Adrenal gland (tissue), 9 donors: ENCODE measurements at regions not wholly inside any gene's neighbourhood (a gene's known extent, or its start where the extent isn't known, plus 50 kb on each side); places are given as distances from the start of the nearest gene placed in this dataset.

Experiments
- DNase-seq, 7 donors: peaks; one replicate each; pipeline ENCODE4 v3.0.0-alpha.2; 2019 to 2020
- H3K27ac ChIP-seq, 5 donors: fragments of 200-600 bp; sonication (generic) in 4 of 5; 1 replicate in 3 of 5; 2 replicates in 2 of 5; pipeline versions ENCODE4 v1.5.1 to v1.8.0; 2016 to 2020; ENCODE audit warnings: mild to moderate bottlenecking in 1 of 5
- H3K27me3 ChIP-seq: fragments of 200-600 bp; 2 replicates; pipeline ENCODE4 v1.8.0; 2021
- H3K36me3 ChIP-seq, 2 donors: fragments of 200-600 bp; replicated peaks in 1 of 2; 1 replicate in 1 of 2; 2 replicates in 1 of 2; pipeline versions ENCODE4 v1.5.1 to v1.8.0; 2018 to 2022
- H3K4me1 ChIP-seq, 2 donors: fragments of 200-600 bp; replicated peaks in 1 of 2; 1 replicate in 1 of 2; 2 replicates in 1 of 2; pipeline versions ENCODE4 v1.5.1 to v1.8.0; 2018 to 2021
- H3K4me3 ChIP-seq, 4 donors: fragments of 200-600 bp; sonication (generic) in 3 of 4; one replicate each; pipeline ENCODE4 v1.5.1; 2016 to 2018
- H3K9me3 ChIP-seq, 3 donors: fragments of 200-600 bp; sonication (generic) in 1 of 3; replicated peaks in 1 of 3; 1 replicate in 2 of 3; 2 replicates in 1 of 3; pipeline versions ENCODE4 v1.5.1 to v1.8.0; 2016 to 2021
- CTCF ChIP-seq, 6 experiments: fragments of 450-650 bp in 4 of 6; fragments of 200-600 bp in 2 of 6; sonication (generic) in 1 of 6; IDR thresholded peaks; 1 replicate in 5 of 6; 2 replicates in 1 of 6; pipeline versions ENCODE4 v1.5.1 to v1.8.0; 2016 to 2021; ENCODE audit warnings: antibody characterized with exemption in 6 of 6, mild to moderate bottlenecking in 2 of 6, moderate library complexity in 1 of 6
- POLR2A ChIP-seq, 2 donors: fragments of 450-650 bp; IDR thresholded peaks; one replicate each; pipeline ENCODE4 v1.6.1; 2017; ENCODE audit warnings: antibody characterized with exemption in 2 of 2, mild to moderate bottlenecking in 2 of 2, moderate library complexity in 1 of 2
- WGBS, 4 donors: extraction: QIAGEN DNeasy Blood & Tissue Kit in 2 of 4; methylation state at CpG; one replicate each; pipeline versions ENCODE4 v1.1.5 to v1.1.7; 2013 to 2017; 5-methylcytosine and 5-hydroxymethylcytosine counted together
- intact Hi-C, 2 donors: fragments of 100-400 bp; cut with DNase I; formaldehyde crosslinking; loops; one replicate each; pipeline versions ENCODE4 v1.14.1 to v1.15.0; 2022 to 2023
- donor health status: healthy with polysubstance abuse.
- donor health status: Bipolar disorder and iron deficiency.
- donor health status: DM: yes; HTN: yes; CAD: no.
- donor health status: DM: no; HTN: no; CAD: no.
- donor health status: DM: no; HTN: no; CAD: no.

GRCh38 chr2:53247956-53248735 is 519.5 kb upstream of the CHAC2 start:
- intact Hi-C loops, result no loop called here
- no peak overlapping the region for H3K4me3 ChIP-seq
- TF ChIP-seq CTCF (IDR thresholded peaks at IDR 0.05) (no peak), POLR2A (IDR thresholded peaks at IDR 0.05) (no peak)
- no peaks in the 10 kb centered on the region for H3K9me3 ChIP-seq
- H3K27me3 ChIP-seq, result no peaks in the 10 kb centered on the region
- H3K27ac ChIP-seq, result no peak overlapping the region
- no peak for DNase-seq
- WGBS, 4 donors, result 75 to 82% (median 77%) methylated on average over 6 of the region's 6 CpGs
- no peaks in the 10 kb centered on the region for H3K36me3 ChIP-seq
- H3K4me1 ChIP-seq, result no peaks in the 10 kb centered on the region

- H3K4me3 ChIP-seq, result no peak overlapping the region
- H3K36me3 ChIP-seq, result no peaks in the 10 kb centered on the region
- intact Hi-C loops, result no loop called here
- no peaks in the 10 kb centered on the region for H3K9me3 ChIP-seq
- TF ChIP-seq CTCF (IDR thresholded peaks at IDR 0.05) (no peak), POLR2A (IDR thresholded peaks at IDR 0.05) (no peak)
- DNase-seq, result no peak
- H3K27me3 ChIP-seq, result no peaks in the 10 kb centered on the region
- H3K4me1 ChIP-seq, result no peaks in the 10 kb centered on the region
- H3K27ac ChIP-seq, result no peak overlapping the region
These were observed 524.2 kb upstream of the CHAC2 start for GRCh38 chr2:53243430-53243829.

- no peak for DNase-seq
- no peaks in the 10 kb centered on the region for H3K36me3 ChIP-seq
- WGBS, 4 donors, result 40 to 70% (median 65%) methylated on average over 3 of the region's 3 CpGs
- H3K27me3 ChIP-seq, result no peaks in the 10 kb centered on the region
- H3K9me3 ChIP-seq, result no peaks in the 10 kb centered on the region
- H3K27ac ChIP-seq, result no peak overlapping the region
- no peak overlapping the region for H3K4me3 ChIP-seq
- intact Hi-C loops, result no loop called here
- TF ChIP-seq CTCF (IDR thresholded peaks at IDR 0.05), result no peak
- no peak for TF ChIP-seq POLR2A (IDR thresholded peaks at IDR 0.05)
- H3K4me1 ChIP-seq, result no peaks in the 10 kb centered on the region
These were observed 525.5 kb upstream of the CHAC2 start for GRCh38 chr2:53242090-53242489.

- Histone ChIP-seq H3K4me3 (no peak overlapping the region), H3K27ac (no peak overlapping the region), H3K36me3 (no peaks in the 10 kb centered on the region), H3K27me3 (no peaks in the 10 kb centered on the region), H3K4me1 (no peaks in the 10 kb centered on the region), H3K9me3 (no peaks in the 10 kb centered on the region)
- TF ChIP-seq POLR2A (IDR thresholded peaks at IDR 0.05), result no peak
- no peak for TF ChIP-seq CTCF (IDR thresholded peaks at IDR 0.05)
- WGBS, 4 donors, result 8 to 21% (median 12%) methylated on average over 1 of the region's 1 CpG
- intact Hi-C loops, result no loop called here
- no peak for DNase-seq
These were observed 531.6 kb upstream of the CHAC2 start for GRCh38 chr2:53235836-53236582.
